Transverse colon (tissue), 3 donors: ENCODE measurements at regions not wholly inside any gene's neighbourhood (a gene's known extent, or its start where the extent isn't known, plus 50 kb on each side); places are given as distances from the start of the nearest gene placed in this dataset.

Source experiments
- CTCF ChIP-seq, 5 experiments: fragments of 200-600 bp in 3 of 5; fragments of 450-650 bp in 2 of 5; sonication (generic) in 3 of 5; IDR thresholded peaks; 1 replicate in 2 of 5; 2 replicates in 3 of 5; pipeline ENCODE4 v1.5.1; 2016 to 2017; ENCODE audit warnings: antibody characterized with exemption in 5 of 5, inconsistent platforms in 3 of 5, mild to moderate bottlenecking in 2 of 5, moderate library complexity in 1 of 5
- EP300 ChIP-seq: sonication (generic); formaldehyde crosslinking; IDR thresholded peaks from one replicate; pipeline ENCODE4 v1.6.1; 2017; ENCODE audit warnings: antibody characterized with exemption, low read depth

GRCh38 chr7:22577470-22578001 lies 77.5 kb upstream of the STEAP1B start:
- TF ChIP-seq CTCF (IDR thresholded peaks at IDR 0.05) (no peak), EP300 (no peak)
